IMR-90 (cell line): ENCODE measurements at regions not wholly inside any gene's neighbourhood (a gene's known extent, or its start where the extent isn't known, plus 50 kb on each side); places are given as distances from the start of the nearest gene placed in this dataset.

Experiments
- ATAC-seq: fragments of 200-7000 bp; cut with Tn5 transposase; 2 replicates; pipeline ENCODE4 v1.9.1; 2020; ENCODE audit warnings: low read depth, mild to moderate bottlenecking, moderate library complexity
- BruUV-seq: library from RNA; stranded (reverse); fragments of 400-500 nt; replicated peaks from 2 replicates; lab custom pipeline; 2021; lab: Mats Ljungman, UMichigan
- CTCF ChIA-PET: fragments of 300-600 bp; formaldehyde crosslinking; extraction: SDS; loops from one replicate; lab custom pipeline; 2021; ENCODE audit warnings: antibody characterized with exemption; lab: Yijun Ruan, JAX
- POLR2A ChIA-PET: fragments of 300-600 bp; sonication (Branson Sonifier 250); formaldehyde crosslinking; loops from one replicate; lab custom pipeline; 2022; ENCODE audit warnings: antibody characterized with exemption; ENCODE audit not compliant: unreplicated experiment; lab: Charles Lee
- DNase-seq: peaks from one replicate; pipeline ENCODE4 v3.0.0; 2013
- H2AFZ ChIP-seq: replicated peaks from 2 replicates; pipeline ENCODE3; 2013; ENCODE audit warnings: low read length, mild to moderate bottlenecking; ENCODE audit not compliant: poor library complexity
- H2AK5ac ChIP-seq: 2 replicates; pipeline ENCODE4 v1.6.1; 2013; ENCODE audit warnings: low read depth, low read length, inconsistent platforms
- H2AK9ac ChIP-seq: replicated peaks from 2 replicates; pipeline ENCODE3; 2013; ENCODE audit warnings: mild to moderate bottlenecking, low read depth, low read length, moderate library complexity; ENCODE audit not compliant: poor library complexity
- H2BK120ac ChIP-seq: 2 replicates; pipeline ENCODE4 v1.6.1; 2013; ENCODE audit warnings: low read depth, low read length, inconsistent platforms
- H2BK15ac ChIP-seq: 3 replicates; pipeline ENCODE4 v1.6.1; 2013; ENCODE audit warnings: low read depth, low read length, inconsistent platforms
- H2BK20ac ChIP-seq: 2 replicates; pipeline ENCODE4 v1.6.1; 2013; ENCODE audit warnings: low read depth, mild to moderate bottlenecking, inconsistent platforms, low read length, moderate library complexity
- H2BK5ac ChIP-seq: 2 replicates; pipeline ENCODE4 v1.6.1; 2013; ENCODE audit warnings: mild to moderate bottlenecking, low read depth, low read length, inconsistent platforms; ENCODE audit not compliant: poor library complexity, severe bottlenecking
- H3K14ac ChIP-seq: replicated peaks from 2 replicates; pipeline ENCODE4 v1.6.1; 2013; ENCODE audit warnings: low read depth, low read length, inconsistent platforms
- H3K18ac ChIP-seq: 2 replicates; pipeline ENCODE4 v1.6.1; 2013; ENCODE audit warnings: low read depth, low read length, control low read depth
- H3K23ac ChIP-seq: 2 replicates; pipeline ENCODE4 v1.6.1; 2013; ENCODE audit warnings: low read depth, low read length, inconsistent platforms
- H3K27ac ChIP-seq: 2 replicates; pipeline ENCODE4 v1.5.1; 2013; ENCODE audit warnings: mild to moderate bottlenecking, control low read depth, low read length; ENCODE audit not compliant: insufficient read depth
- H3K27me3 ChIP-seq: 2 replicates; pipeline ENCODE4 v1.6.1; 2013; ENCODE audit warnings: low read length; ENCODE audit not compliant: control insufficient read depth, insufficient read depth
- H3K36me3 ChIP-seq: 2 replicates; pipeline ENCODE4 v1.6.1; 2013; ENCODE audit warnings: low read length, mixed read lengths; ENCODE audit not compliant: control insufficient read depth, insufficient read depth
- H3K4ac ChIP-seq: 2 replicates; pipeline ENCODE4 v1.6.1; 2013; ENCODE audit warnings: low read depth, low read length, inconsistent platforms
- H3K4me1 ChIP-seq: 2 replicates; pipeline ENCODE4 v1.6.1; 2013; ENCODE audit warnings: low read length, mixed read lengths; ENCODE audit not compliant: control insufficient read depth, insufficient read depth
- H3K4me2 ChIP-seq: 2 replicates; pipeline ENCODE4 v1.6.1; 2013; ENCODE audit warnings: low read depth, mild to moderate bottlenecking, control low read depth, low read length, moderate library complexity
- H3K4me3 ChIP-seq: 2 replicates; pipeline ENCODE4 v1.5.1; 2013; ENCODE audit warnings: low read depth, mild to moderate bottlenecking, control low read depth, low read length, moderate library complexity; ENCODE audit not compliant: insufficient read depth
- H3K56ac ChIP-seq: 2 replicates; pipeline ENCODE4 v1.6.1; 2013; ENCODE audit warnings: low read length, inconsistent platforms; ENCODE audit not compliant: insufficient read depth; ENCODE audit errors: extremely low read depth
- H3K79me1 ChIP-seq, 2 experiments: 2 replicates each; pipeline ENCODE4 v1.6.1; 2013; ENCODE audit warnings: low read length in 2 of 2, inconsistent platforms in 1 of 2, low read depth in 1 of 2
- H3K9ac ChIP-seq: 2 replicates; pipeline ENCODE4 v1.6.1; 2013; ENCODE audit warnings: low read depth, low read length, control low read depth
- H3K9me1 ChIP-seq: 2 replicates; pipeline ENCODE4 v1.6.1; 2013; ENCODE audit warnings: low read length, inconsistent platforms; ENCODE audit not compliant: insufficient read depth
- H3K9me3 ChIP-seq: 2 replicates; pipeline ENCODE4 v1.6.1; 2013; ENCODE audit warnings: low read length; ENCODE audit not compliant: control insufficient read depth, insufficient read depth
- H4K20me1 ChIP-seq: 2 replicates; pipeline ENCODE4 v1.6.1; 2013; ENCODE audit warnings: low read length, inconsistent platforms; ENCODE audit not compliant: insufficient read depth
- H4K5ac ChIP-seq: 2 replicates; pipeline ENCODE4 v1.6.1; 2013; ENCODE audit warnings: mild to moderate bottlenecking, low read depth, low read length, control low read depth
- H4K8ac ChIP-seq, 2 experiments: 2 replicates each; pipeline ENCODE4 v1.6.1; 2013; ENCODE audit warnings: low read depth in 2 of 2, low read length in 2 of 2, control low read depth in 1 of 2, inconsistent platforms in 1 of 2
- H4K91ac ChIP-seq: 2 replicates; pipeline ENCODE4 v1.6.1; 2013; ENCODE audit warnings: low read depth, low read length, inconsistent platforms; ENCODE audit not compliant: insufficient read depth
- CEBPB ChIP-seq: IDR thresholded peaks from 2 replicates; pipeline ENCODE4 v1.6.1; 2012; ENCODE audit warnings: low read depth, low read length, improper control_type of control experiment
- ELK1 ChIP-seq: fragments of 150-350 bp; IDR thresholded peaks from 2 replicates; pipeline ENCODE4 v1.6.1; 2016; ENCODE audit warnings: low read depth, mild to moderate bottlenecking, low read length, moderate library complexity, borderline replicate concordance
- MXI1 ChIP-seq: IDR thresholded peaks from 2 replicates; pipeline ENCODE4 v1.6.1; 2012; ENCODE audit warnings: low read depth, mild to moderate bottlenecking, low read length, moderate library complexity, borderline replicate concordance
- POLR2A ChIP-seq: IDR thresholded peaks from 2 replicates; pipeline ENCODE4 v1.6.1; 2012; ENCODE audit warnings: mild to moderate bottlenecking, low read depth, low read length
- RFX5 ChIP-seq: IDR thresholded peaks from 2 replicates; pipeline ENCODE4 v1.8.0; 2012; ENCODE audit warnings: low read depth, mild to moderate bottlenecking, low read length, moderate library complexity
- USF2 ChIP-seq: fragments of 150-350 bp; IDR thresholded peaks from 2 replicates; pipeline ENCODE4 v1.6.1; 2017; ENCODE audit warnings: mild to moderate bottlenecking, antibody characterized with exemption, low read length, low read depth
- WGBS, 2 experiments: methylation state at CpG; one replicate each; pipeline versions ENCODE4 v1.1.5 to v1.1.7; 2013; ENCODE audit warnings: missing lambda C conversion rate in 2 of 2; ENCODE audit not compliant: insufficient read length in 1 of 2; ENCODE audit errors: extremely low coverage in 2 of 2; 5-methylcytosine and 5-hydroxymethylcytosine counted together
- dilution Hi-C: fragments of 300-500 bp; cut with HindIII; formaldehyde crosslinking; loops from one replicate; pipeline ENCODE4 v1.14.3; 2018; ENCODE audit warnings: low sequenced_read_pairs; ENCODE audit not compliant: unreplicated experiment
- in situ Hi-C: fragments of 300-500 bp; cut with MboI; formaldehyde crosslinking; loops from 3 replicates; pipeline ENCODE4 v1.14.3; 2019; ENCODE audit warnings: low sequenced_read_pairs, inconsistent platforms, mixed read lengths
- intact Hi-C: fragments of 100-400 bp; cut with micrococcal nuclease; formaldehyde crosslinking; loops from 2 replicates; pipeline ENCODE4 v1.10.0; 2022

- no peak for ATAC-seq
- Histone ChIP-seq H3K56ac (no peak overlapping the region), H3K4me2 (no peak overlapping the region), H2BK15ac (no peak overlapping the region), H3K79me1 (no peaks in the 10 kb centered on the region), H3K23ac (no peak overlapping the region), H2AFZ (no peak overlapping the region), H3K27me3 (no peaks in the 10 kb centered on the region), H3K4ac (no peak overlapping the region), H2BK5ac (no peak overlapping the region), H4K91ac (no peak overlapping the region), H3K9me1 (no peaks in the 10 kb centered on the region), H3K14ac (no peak overlapping the region), H3K36me3 (no peaks in the 10 kb centered on the region), H2BK20ac (no peak overlapping the region), H3K9me3 (no peaks in the 10 kb centered on the region), H3K27ac (no peak overlapping the region), H3K4me1 (no peaks in the 10 kb centered on the region), H2AK9ac (no peak overlapping the region), H2AK5ac (no peak overlapping the region), H2BK120ac (no peak overlapping the region), H4K5ac (no peak overlapping the region), H3K18ac (no peak overlapping the region), H3K9ac (no peak overlapping the region), H4K20me1 (no peaks in the 10 kb centered on the region), H3K4me3 (no peak overlapping the region), H4K8ac (no peak overlapping the region)
- intact Hi-C loops = no loop called here
- no CpG with 5 or more reads among the region's 2 CpGs for WGBS, 2 experiments
- in situ Hi-C loops = no loop called here
- dilution Hi-C loops = no loop called here
- TF ChIP-seq USF2 (no peak), CEBPB (no peak), RFX5 (no peak), POLR2A (no peak), MXI1 (no peak), ELK1 (no peak)
- no peak for DNase-seq
- ChIA-PET POLR2A (no interaction called here), CTCF (interaction anchor here (0.5 to 0.7 kb wide), 2 partner anchors 16 to 1800 kb away, joined by 3 read pairs; no protein-coding TSS in a partner anchor)
- no TSS peak for BruUV-seq
Measured at GRCh38 chr1:81008293-81008692, 792.4 kb upstream of the ADGRL2 start.
